ENCODE measurements at regions not wholly inside any gene's neighbourhood (a gene's known extent, or its start where the extent isn't known, plus 50 kb on each side); places are given as distances from the start of the nearest gene placed in this dataset.
A peak's percentile ranks its signal among the peaks of the same experiment; 100 is the strongest.

DNA sequence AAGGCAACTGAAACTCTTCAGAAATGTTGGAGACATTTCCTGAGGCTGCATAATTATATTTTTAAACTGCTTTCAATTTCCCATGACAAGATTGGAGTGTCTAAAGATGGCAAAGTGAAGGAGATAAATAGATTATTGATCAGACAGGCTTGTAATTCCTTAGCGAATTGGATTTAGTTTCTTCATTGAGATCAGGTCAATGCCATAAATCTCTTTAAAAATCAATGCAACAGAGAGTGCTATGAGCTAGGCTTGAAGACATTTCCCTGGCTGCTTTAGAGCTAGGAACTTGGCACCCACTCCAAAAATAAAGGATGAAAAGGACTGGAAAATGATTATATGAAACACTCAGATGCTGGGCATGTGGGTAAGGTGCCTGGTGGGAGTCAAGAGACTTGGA lies 828.4 kb downstream of the TLR4 start:
- no peak for FAIRE-seq

DNA sequence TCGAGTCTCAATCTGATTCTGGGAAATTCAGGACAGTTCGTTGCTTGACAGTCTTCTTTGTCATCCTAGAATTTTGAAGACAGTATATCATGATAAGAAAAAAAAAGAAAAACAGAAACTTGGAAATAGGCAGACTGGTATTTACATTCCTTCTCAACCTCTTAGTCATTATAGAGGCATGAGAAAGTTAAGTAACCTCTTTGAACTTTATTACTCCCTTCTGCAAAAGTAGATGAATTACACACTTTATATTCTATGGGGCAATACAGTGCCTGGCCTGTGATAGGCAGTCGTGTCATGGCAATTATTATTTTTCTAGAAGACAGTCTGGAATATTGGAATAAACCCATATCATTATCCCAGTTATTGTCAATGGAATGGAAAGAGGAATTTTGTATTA lies 828.9 kb downstream of the TLR4 start:
- FAIRE-seq: no peak

DNA sequence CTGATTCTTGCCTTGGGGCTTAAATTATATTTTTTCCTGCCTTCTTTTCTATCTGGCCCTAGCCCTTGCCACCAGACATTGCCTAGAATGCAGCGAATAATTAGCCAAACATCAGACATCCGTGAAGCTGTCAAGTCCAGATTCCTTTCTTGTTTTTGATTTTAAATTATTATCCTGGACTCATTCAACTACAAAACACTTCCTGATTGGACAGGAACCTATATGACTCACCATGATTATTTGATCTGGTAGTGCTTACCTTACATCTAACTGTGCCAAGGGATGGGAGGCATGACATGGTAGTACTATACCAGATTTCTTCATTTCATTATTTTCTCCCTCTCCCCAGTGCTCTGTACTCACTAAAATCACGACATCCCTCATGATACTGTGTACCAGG lies 829.6 kb downstream of the TLR4 start:
- FAIRE-seq: no peak

DNA sequence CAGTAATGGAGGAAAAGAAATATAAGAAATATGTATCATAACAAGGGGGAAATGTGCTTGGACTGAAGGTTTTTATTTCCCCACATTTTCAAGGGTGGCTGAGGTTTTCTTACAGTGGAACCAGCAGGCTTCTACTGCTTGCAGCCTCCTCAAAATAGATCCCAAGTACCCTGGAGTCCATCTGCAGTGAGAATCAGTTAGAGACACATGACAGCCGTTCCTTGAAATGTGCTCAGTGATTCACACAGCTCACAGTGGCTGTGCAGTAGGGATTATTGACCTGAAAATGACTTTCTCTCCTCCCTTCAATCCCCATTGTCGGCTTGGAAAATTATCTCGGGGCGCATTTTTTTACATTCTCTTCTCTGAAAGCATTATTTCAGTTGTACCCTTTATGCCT lies 832.0 kb downstream of the TLR4 start:
- no peak for FAIRE-seq

DNA sequence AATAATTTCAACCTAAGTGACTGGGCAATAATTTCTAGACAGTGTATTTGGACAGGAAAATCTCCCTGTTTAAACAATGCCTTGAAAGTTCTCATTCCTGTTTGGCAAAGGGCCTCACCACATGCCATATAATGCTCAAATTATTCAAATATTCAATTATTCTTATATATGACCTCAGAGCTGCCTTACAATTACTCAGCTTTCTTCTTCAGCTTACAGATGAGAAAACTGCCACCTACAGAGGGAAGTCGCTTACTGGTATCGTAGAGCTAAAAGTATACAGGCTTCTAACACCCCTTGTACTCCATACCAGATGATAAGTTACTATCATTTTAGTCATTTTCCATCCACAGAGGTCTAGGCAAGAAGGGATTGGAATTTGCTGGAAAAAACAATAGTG lies 830.3 kb downstream of the BRINP1 start:
- FAIRE-seq: no peak

DNA sequence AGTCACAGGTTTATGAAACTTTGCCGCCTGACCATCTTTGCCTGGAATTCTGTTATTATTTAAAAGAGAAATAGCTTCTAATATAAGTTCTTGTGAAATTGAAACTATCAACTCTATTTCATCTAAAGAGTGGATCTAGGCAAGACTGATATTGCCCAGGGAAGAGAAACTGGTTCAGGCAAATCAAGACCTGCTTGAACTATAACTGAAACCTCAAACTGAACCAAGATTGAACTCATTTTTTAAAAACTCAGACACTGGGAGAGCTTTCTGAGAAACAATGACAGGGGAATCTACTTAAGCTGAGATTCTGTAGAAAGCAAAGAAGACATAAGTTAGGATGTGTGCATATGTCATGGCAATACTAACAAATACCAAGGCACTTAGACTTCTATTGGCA lies 815.8 kb downstream of the BRINP1 start:
- no peak for FAIRE-seq

DNA sequence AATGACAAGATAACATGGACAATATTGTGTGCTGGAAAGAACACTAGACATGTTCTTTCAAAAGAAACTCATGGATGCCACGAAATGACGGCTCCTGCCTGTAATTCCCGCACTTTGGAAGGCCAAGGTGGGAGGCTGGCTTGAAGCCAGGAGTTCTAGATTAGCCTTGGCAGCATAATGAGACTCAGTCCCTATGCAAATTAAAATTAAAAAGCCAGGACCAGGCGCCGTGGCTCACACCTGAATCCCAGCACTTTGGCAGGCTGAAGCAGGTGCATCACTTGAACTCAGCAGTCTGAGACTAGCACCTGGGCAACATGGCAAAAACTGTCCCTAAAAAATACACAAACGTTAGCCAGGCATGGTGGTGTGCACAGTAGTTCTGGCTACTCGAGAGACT lies 814.2 kb downstream of the BRINP1 start:
- no peak for FAIRE-seq

DNA sequence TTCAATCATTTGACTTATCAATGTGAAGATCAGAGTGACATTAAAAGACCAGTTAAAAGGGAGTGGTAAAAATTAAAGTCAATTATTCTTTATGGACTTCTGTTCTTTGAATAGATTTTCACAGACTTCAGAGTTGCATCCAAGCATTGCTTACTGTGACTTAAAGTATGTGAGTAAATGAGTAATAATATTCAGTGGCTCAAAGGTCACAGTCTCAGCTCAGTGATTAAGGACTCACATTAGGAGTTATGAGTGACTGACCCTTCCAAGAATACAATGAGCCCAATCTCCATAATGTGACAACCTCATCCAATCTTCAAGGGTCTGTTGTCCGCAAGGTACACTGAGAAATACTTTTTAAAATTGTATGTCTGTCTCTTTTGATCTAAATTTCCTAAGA lies 811.2 kb downstream of the BRINP1 start:
- no peak for FAIRE-seq

DNA sequence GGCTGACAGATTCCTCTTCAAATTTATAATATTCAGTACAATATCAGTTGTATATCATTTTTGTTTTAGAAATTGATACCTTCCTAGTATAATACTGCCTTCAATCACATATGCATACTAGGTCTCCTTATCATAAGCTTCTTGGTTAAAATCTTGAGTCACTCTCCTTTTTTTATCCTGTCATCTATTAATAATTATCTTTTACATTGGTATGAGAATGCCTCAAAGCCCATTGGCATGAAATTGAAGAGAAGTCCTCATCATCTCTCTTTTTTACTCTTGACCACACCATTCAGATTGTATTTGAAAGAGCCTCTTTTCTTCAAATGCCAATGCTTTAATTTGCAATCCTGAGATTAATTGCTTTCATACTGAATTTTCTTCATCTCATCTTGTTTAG lies 810.3 kb downstream of the BRINP1 start:
- FAIRE-seq: no peak

DNA sequence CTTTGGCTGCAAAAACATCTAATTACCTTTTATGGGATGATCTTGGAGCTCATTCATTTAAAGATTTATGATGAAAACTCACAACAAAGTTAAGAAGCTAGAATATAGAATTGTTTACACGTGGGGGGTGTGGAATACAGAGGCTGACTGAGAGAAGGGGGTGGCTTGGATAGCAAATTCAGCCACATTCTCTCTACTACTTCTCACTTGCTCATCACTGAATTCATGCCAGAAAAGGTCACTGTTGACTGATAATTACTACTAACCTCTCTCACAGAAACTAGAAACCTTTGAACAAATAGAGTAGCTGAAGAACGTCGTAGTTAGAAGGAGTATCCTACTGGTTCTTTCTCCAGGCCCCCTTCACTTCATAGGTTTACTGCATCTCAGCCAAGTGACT lies 808.2 kb downstream of the BRINP1 start:
- FAIRE-seq: no peak

DNA sequence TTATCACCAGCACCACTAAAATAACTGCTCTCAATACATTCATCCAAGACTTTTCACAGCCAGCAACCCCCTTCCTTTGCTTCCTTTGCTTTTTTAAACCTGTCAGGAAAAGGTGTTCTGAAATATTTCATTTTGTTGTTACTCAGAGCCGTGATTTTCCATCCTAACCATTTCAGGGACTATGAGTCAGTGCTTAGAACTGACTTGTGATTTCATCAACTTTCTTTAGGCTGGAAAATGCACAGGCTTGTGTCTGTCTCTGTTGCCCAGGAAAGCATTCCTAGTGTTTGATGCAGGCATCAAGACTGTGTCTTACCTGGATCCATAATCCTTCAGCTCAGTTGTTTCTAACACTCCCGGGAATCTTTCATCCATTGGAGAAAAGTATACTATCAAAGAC lies 805.6 kb downstream of the BRINP1 start:
- FAIRE-seq: no peak

DNA sequence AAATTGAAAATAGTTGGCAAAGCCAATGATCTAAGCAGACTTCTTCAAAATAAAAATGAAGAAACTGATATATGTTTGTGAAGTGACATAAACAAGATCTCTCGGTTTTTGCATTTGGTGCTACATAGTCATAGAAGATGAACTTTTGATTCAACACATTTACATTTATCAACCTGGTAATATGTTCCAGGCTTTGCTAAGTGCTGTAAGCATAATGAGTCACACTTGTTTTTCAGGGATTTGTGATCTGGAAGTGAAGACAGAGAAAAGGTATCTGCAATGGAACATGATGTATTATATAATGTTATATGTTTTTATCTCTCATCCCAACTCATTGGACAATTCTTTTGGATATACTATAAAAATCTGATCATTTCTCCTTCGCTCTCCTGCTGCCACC lies 801.4 kb downstream of the BRINP1 start:
- FAIRE-seq: no peak

DNA sequence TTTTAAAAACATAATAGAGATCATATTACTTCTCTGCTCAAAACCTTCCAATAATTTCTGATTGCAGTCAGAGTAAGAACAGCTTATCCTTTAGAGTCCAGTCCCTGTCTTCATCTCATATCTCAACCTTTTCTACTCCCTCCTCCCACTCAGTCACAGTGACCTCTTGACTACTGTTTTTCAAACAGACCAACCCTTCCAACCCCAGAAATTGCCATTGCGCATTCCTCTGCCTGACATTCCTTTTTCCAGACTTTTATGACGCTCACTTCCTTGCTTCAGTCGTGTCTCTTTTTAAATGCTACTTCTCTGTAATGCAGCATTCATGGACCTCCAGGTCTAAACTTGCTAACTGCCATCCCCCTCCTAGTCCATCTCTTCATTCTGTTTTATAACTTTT lies 800.5 kb downstream of the BRINP1 start:
- FAIRE-seq: no peak

DNA sequence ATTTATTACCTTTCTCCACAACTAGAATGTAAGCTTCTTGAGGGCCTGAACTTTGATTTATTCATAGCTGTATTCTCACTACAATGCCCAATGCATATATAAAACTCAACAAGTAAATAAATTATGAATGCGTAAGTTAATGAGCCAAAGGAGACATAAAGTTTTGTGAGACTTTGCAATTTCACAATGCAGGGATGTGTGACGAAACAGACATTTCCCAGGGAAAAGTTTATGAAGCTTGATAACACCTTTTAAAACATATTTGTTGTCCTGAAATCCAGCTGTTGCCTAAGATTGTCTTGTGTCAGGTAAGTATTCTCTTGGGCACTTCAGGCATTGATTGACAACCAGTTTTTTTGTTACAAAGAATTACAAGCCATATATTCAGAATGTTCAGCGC lies 800.1 kb downstream of the BRINP1 start:
- no peak for FAIRE-seq

DNA sequence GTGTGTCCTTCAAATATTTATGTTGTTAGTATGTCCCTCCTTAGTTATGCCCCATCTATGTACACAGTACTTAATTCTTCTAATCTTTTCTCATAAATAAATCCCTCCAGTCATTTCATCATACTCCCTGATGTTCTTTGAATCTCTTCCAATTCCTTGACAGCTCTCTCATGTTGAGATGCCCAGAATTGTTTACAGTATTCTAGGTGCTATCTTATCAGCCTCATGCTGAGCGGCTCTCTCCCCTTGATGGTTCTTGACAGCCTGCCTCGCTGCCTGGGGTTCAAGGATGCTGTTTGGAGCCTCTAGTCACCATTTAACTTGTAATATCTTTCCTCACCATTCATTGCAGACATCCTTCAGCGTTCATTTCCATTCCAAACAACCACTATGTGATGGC lies 799.2 kb downstream of the BRINP1 start:
- FAIRE-seq: no peak

DNA sequence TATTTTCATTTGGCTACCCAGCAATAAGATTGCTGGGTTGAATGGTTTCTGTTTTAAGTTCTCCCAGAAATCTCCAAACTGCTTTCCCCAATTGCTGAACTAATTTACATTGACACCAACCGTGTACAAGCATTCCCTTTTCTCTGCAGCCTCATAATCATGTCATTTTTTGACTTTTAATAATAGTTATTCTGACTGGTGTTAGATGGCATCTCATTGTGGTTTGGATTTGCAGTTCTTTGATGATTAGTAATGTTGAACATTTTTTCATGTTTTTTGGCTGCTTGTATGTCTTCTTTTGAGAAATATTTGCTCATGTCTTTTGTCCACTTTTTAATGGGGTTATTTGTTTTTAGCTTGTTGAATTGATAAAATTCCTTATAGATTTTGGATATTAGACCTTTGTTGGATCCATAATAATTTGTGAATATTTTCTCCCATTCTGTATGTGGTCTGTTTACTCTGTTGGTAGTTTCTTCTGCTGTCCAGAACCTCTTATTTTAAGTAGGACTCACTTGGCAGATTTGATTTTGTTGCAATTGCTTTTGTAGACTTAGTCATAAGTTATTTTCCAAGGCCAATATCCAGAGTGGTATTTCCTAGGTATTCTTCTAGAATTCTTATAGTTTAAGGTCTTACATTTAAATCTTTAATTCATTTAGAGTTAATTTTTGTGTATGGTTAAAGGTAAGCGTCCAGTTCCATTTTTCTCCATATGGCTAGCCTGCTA lies 793.7 kb downstream of the BRINP1 start:
- FAIRE-seq: no peak

DNA sequence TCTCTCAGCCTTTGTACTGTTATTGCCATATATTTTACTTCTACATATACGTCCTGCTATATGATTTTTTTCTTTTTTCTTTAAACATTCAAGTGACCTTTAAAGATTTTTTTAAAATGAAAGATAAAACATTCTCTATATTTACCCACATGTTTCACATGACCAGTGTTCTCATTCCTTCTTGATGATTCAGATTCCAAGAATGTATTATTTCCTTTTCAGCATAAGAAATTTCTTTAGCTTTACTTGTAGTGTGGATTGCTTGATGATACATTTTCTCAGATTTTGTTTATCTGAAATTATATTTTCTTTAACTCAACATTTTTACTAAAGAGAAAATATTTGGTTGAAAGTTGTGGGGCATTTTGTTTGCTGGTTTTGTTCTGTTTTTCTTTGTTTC lies 792.1 kb downstream of the BRINP1 start:
- no peak for FAIRE-seq

DNA sequence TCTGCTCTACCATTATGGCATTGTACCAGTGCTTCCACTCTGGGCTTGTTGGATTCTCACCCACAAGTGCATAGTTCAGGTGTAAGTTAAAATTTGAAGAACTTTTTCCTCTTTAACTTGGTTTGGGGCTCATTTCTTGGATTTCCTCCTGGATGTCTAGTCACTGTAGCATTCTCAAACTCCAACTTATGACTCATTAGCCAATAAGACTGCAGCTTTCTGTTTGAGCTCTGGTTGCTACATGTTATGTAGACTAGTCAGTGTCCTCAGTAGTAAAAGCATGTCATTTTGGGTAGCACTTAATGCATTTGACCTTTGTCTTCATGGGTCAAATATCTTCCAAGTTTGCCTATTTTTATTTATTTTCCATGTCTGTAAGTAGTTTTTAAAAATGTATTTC lies 790.8 kb downstream of the BRINP1 start:
- no peak for FAIRE-seq

DNA sequence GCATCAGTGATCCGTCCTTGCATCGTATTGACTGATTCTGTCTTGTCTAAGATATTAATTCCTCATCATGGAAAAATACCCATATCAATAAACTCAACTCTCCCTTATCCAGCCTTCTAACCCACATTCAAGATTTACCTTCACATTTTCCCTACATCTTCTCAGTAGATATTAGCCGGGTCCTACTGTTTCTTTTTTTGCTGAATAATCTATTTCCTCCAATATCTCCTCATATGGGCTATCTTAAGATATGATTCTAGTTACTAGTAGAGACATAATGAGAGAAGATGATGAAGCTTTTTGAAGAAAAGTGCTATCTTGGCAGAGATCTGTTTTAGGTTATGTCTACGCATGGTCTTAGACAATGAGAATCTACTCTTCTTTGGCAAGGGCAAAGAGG lies 785.8 kb downstream of the BRINP1 start:
- no peak for FAIRE-seq

DNA sequence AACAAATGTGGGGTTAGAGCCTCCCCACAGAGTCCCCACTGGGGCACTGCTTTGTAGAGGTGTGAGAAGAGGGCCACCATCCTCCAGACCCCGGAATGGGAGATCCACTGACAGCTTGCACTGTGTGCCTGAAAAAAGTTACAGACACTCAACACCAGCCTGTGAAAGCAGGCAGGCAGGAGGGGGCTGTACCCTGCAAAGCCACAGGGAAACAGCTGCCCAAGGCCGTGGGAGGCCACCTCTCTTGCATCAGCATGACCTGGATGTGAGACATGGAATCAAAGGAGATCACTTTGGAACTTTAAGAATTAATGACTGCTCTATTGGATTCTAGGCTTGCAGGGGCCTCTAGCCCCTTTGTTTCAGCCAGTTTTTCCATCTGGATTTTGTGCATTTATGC lies 782.3 kb downstream of the BRINP1 start:
- FAIRE-seq: no peak

DNA sequence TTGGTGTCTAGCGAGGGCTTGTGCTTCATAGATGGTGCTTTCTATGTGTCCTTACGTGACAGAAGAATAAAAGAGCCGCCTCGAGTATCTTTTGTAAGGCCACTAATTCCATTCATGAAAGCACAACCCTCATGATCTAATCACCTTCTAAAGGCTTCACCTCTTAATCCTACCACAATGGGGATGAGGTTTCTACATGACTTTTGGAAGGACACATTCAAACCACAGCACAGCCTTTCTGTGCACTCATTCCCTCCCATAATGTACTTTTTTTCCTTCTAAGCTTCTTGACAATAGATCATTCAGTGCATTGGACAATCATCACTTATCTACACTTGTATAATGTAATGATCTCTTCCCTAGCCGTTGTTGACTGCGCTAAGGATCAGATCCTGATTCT lies 774.8 kb downstream of the BRINP1 start:
- FAIRE-seq: no peak

DNA sequence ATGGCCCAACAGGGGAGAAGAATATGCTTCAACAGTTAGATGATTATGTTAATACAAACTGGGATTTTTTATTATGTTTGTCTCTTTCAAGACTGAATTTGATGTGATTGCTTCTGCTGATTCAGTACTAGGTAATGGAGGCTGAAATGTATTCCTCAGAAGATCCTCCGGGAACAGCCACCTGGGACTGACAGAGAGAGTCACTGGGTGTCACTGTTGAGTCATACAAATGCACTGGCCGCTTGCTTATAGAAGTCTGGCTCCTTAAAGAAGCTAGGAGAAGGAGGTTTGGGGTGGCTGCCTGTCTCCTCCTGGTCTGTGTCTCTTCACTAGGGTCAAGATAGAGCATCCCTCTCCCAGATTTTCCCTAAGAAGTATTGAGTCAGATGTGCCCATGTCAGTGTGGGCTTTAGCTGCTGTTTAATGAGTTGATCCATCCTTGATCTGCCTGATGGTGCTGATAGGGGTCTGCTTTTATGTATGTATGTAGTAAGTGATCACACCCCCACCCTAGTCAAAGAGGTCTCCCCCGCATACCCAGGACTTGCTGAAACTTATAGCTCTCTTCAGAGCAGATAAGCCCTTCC lies 773.4 kb downstream of the BRINP1 start:
- no peak for FAIRE-seq

DNA sequence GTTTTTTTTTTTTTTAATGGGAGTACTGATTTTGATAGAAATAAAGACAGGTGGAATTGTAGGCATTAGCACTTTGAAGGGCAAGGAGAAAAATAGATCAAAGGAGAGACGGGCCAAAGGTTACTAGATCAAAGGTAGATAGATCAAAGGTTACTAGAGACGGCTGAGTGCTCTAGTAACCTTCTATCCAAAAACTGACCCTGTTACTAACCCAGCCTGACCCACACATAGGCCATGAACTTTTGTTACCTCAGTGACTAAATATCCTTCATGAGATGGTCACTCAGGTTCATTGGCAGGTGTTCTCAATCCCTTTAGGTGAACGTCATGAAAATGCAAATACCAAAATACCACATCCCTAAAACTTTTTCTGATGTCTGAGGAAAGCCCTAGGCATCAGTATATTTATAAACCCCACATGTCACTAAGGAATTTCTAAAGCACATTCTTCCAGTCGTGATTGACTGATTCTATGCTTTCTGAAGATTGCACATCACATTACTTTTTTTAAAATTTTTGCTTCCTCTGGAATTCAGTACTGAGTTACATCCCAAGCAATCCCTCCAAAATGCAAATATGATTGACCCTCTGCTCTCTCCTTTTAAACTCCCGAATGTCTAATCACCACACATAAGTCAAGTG lies 772.7 kb downstream of the BRINP1 start:
- FAIRE-seq: no peak

DNA sequence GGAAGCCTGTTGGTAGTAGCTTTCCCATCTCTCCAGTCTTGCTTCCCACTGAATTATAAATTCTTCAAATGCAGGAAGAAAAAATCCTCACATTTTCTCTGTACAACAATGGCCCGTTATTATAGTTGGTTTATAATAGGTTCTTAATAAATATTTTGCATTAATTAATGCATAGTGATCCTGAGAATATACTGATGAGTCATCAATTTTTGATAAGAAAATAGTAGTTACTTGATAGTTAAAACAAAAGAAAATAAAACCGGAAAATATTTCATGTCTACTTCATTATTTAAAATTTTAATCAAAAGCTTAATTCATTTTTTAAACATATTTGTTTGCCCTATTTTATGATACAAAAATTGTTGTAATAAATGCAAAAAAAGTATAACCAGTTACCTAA lies 762.6 kb downstream of the BRINP1 start:
- FAIRE-seq: peak; percentile 14
